MM.1S (cell line): ENCODE measurements at regions not wholly inside any gene's neighbourhood (a gene's known extent, or its start where the extent isn't known, plus 50 kb on each side); places are given as distances from the start of the nearest gene placed in this dataset.

Experiments used
- CTCF ChIP-seq: fragments of 300-600 bp; sonication (generic); IDR thresholded peaks from 2 replicates; pipeline ENCODE4 v1.5.1; 2016; ENCODE audit warnings: antibody characterized with exemption, low read length, mixed read lengths
- EZH2 ChIP-seq: fragments of 300-600 bp; sonication (generic); optimal IDR thresholded peaks from 2 replicates; pipeline ENCODE3; 2017; ENCODE audit warnings: low read depth, mild to moderate bottlenecking, antibody characterized with exemption, low read length, mixed read lengths

GRCh38 chr17:54662978-54663876 is 237.4 kb upstream of the TOM1L1 start:
- TF ChIP-seq CTCF (no peak), EZH2 (no peak)
